DOHH2 (cell line): ENCODE measurements at regions not wholly inside any gene's neighbourhood (a gene's known extent, or its start where the extent isn't known, plus 50 kb on each side); places are given as distances from the start of the nearest gene placed in this dataset.

Source experiments
- H3F3A ChIP-seq: fragments of 200-600 bp; sonication (generic), shearing (Covaris generic); 2 replicates; pipeline ENCODE4 v1.6.0; 2016; ENCODE audit warnings: antibody characterized with exemption, mild to moderate bottlenecking; ENCODE audit not compliant: control insufficient read depth, insufficient read depth
- H3K27ac ChIP-seq: fragments of 200-600 bp; sonication (generic); 2 replicates; pipeline ENCODE4 v1.5.1; 2014; ENCODE audit warnings: low read depth, mild to moderate bottlenecking, low read length, moderate library complexity
- H3K27me3 ChIP-seq: fragments of 200-600 bp; sonication (generic); 2 replicates; pipeline ENCODE4 v1.6.1; 2014; ENCODE audit warnings: mild to moderate bottlenecking, low read length, mixed read lengths; ENCODE audit not compliant: control insufficient read depth
- H3K36me3 ChIP-seq: fragments of 200-600 bp; sonication (generic); 2 replicates; pipeline ENCODE4 v1.6.1; 2014; ENCODE audit warnings: mild to moderate bottlenecking, low read length, moderate library complexity, mixed read lengths; ENCODE audit not compliant: control insufficient read depth
- H3K4me1 ChIP-seq: fragments of 200-600 bp; sonication (generic); 2 replicates; pipeline ENCODE4 v1.6.1; 2014; ENCODE audit warnings: mild to moderate bottlenecking, low read length, mixed read lengths; ENCODE audit not compliant: control insufficient read depth
- H3K4me2 ChIP-seq: fragments of 200-600 bp; sonication (generic); 2 replicates; pipeline ENCODE4 v1.6.0; 2014; ENCODE audit warnings: mild to moderate bottlenecking, low read length, moderate library complexity
- H3K4me3 ChIP-seq: fragments of 200-600 bp; sonication (generic); 2 replicates; pipeline ENCODE4 v1.5.1; 2014; ENCODE audit warnings: mild to moderate bottlenecking, low read length, mixed read lengths
- H3K79me2 ChIP-seq: fragments of 200-600 bp; sonication (generic); 2 replicates; pipeline ENCODE4 v1.6.1; 2014; ENCODE audit warnings: mild to moderate bottlenecking, low read length, mixed read lengths; ENCODE audit not compliant: control insufficient read depth
- H3K9me2 ChIP-seq: fragments of 200-600 bp; sonication (generic); replicated peaks from 2 replicates; pipeline ENCODE4 v1.6.1; 2014; ENCODE audit warnings: mild to moderate bottlenecking, low read length, mixed read lengths; ENCODE audit not compliant: control insufficient read depth
- H3K9me3 ChIP-seq: fragments of 200-600 bp; sonication (generic); 2 replicates; pipeline ENCODE4 v1.6.1; 2014; ENCODE audit warnings: antibody characterized with exemption, low read length, mixed read lengths; ENCODE audit not compliant: control insufficient read depth, insufficient read depth
- H4K20me1 ChIP-seq: fragments of 200-600 bp; sonication (generic); 2 replicates; pipeline ENCODE4 v1.6.0; 2014; ENCODE audit warnings: low read depth, mild to moderate bottlenecking, antibody characterized with exemption, low read length, moderate library complexity; ENCODE audit not compliant: control insufficient read depth, insufficient read depth
- CTCF ChIP-seq: fragments of 200-600 bp; sonication (generic); IDR thresholded peaks from one replicate; pipeline ENCODE4 v1.5.1; 2014; ENCODE audit warnings: antibody characterized with exemption, mild to moderate bottlenecking, low read depth, low read length; ENCODE audit not compliant: poor library complexity, severe bottlenecking
- EZH2phosphoT487 ChIP-seq: fragments of 200-600 bp; sonication (generic); IDR thresholded peaks from 2 replicates; pipeline ENCODE4 v1.6.1; 2017; ENCODE audit warnings: borderline replicate concordance, mild to moderate bottlenecking, antibody characterized with exemption, low read length, moderate library complexity, mixed read lengths

- Histone ChIP-seq H3K79me2 (no peaks in the 10 kb centered on the region), H4K20me1 (no peaks in the 10 kb centered on the region), H3K4me3 (no peak overlapping the region), H3K9me2 (no peaks in the 10 kb centered on the region), H3K36me3 (no peaks in the 10 kb centered on the region), H3F3A (no peaks in the 10 kb centered on the region), H3K9me3 (no peaks in the 10 kb centered on the region), H3K4me2 (no peak overlapping the region), H3K27ac (no peak overlapping the region), H3K4me1 (no peaks in the 10 kb centered on the region), H3K27me3 (0 out of 2 replicates have a peak, but pooled peaks cover 6% of the 10 kb centered on the region)
- TF ChIP-seq EZH2phosphoT487 (no peak), CTCF (no peak)
Measured at GRCh38 chr3:43212914-43213611, 73.3 kb upstream of the SNRK start.

DNA sequence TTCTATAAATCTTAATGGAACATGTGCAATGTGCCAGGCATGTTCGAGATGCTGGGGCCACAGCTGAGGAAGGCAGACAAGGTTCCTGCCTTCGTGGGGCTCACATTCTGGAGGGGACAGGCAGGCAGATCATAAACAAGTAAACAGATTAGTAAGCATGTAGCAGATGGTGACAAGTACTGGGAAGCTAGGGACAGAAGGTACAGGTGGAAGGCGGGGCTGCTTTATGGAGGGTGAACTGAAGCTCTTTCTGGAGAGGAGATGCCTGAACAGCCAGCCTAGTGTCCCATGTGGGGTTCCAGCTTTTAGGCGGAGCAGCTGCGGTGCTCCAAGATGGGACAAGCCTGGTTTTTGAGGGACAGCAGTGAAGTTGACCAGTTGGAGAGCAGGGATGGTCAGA is 74.7 kb upstream of the SNRK start:
- no peak overlapping the region for H3K4me3 ChIP-seq
- no peak overlapping the region for H3K4me2 ChIP-seq
- H3K9me2 ChIP-seq: no peaks in the 10 kb centered on the region
- no peaks in the 10 kb centered on the region for H3K4me1 ChIP-seq
- H3K27ac ChIP-seq: no peak overlapping the region
- H3K36me3 ChIP-seq: no peaks in the 10 kb centered on the region
- H3K27me3 ChIP-seq: 0 out of 2 replicates have a peak, but pooled peaks cover 6% of the 10 kb centered on the region
- H3K79me2 ChIP-seq: no peaks in the 10 kb centered on the region
- TF ChIP-seq CTCF (no peak), EZH2phosphoT487 (no peak)
- no peaks in the 10 kb centered on the region for H3K9me3 ChIP-seq
- no peaks in the 10 kb centered on the region for H3F3A ChIP-seq
- no peaks in the 10 kb centered on the region for H4K20me1 ChIP-seq

DNA sequence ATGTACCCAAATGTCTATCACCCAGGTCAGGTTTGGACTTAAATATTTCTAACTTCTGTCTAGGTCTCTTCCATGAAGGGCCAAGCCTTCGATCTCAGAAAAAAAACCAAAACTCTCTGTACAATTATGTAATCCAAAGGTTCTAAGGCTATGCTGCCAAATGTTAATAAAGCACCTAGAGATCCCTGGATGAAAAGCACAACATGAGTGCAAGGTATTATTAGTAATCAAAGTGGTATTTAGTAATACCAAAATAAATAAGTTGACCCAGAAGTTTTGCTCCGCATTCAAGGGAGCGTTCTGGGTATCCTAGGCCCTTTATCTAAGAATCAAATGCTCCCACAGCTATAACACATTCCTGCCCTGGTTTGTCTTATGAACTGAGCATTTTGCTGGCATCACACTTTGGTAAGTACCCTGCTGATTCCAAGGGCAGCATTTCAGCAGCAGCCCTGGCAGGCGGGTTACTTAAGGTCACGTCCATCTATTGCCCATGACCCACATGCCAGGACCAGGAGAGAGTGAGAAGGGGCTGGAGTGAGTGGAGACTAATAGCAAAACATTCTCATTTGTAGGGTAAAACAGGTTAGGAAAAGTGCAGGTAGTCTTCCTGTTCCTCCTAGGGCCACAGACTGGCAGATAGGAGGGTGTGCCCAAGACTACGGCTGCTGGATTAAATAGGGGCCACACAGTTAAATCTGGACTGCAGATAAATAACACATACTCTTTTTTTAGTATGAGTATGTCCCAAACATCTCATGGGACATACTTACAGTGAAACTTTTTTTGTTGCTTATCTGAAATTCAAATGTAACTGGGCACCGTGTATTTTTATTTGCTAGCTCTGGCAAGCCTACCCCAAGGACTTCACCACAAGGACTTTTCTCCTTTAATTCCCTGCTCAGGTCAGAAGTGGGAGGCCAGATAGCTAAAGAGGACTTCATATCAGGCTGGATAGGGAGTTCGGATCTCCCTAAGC is 76.0 kb upstream of the SNRK start:
- TF ChIP-seq EZH2phosphoT487 (no peak), CTCF (no peak)
- no peaks in the 10 kb centered on the region for H3F3A ChIP-seq

More for the DNA sequence above, 76.0 kb upstream of the SNRK start:
- Histone ChIP-seq H3K4me2 (no peak overlapping the region), H3K9me2 (no peaks in the 10 kb centered on the region), H3K4me1 (no peaks in the 10 kb centered on the region), H3K9me3 (no peaks in the 10 kb centered on the region), H3K79me2 (no peaks in the 10 kb centered on the region), H3K36me3 (no peaks in the 10 kb centered on the region), H3K27ac (no peak overlapping the region), H3K4me3 (no peak overlapping the region), H4K20me1 (no peaks in the 10 kb centered on the region), H3K27me3 (0 out of 2 replicates have a peak, but pooled peaks cover 2% of the 10 kb centered on the region)
